Suprapubic skin (tissue), 4 donors: ENCODE measurements at regions not wholly inside any gene's neighbourhood (a gene's known extent, or its start where the extent isn't known, plus 50 kb on each side); places are given as distances from the start of the nearest gene placed in this dataset.

Experiments used
- DNase-seq, 2 donors: peaks; one replicate each; pipeline ENCODE4 v3.0.0-alpha.2; 2019; ENCODE audit warnings: low spot score in 2 of 2
- H3K27ac ChIP-seq: fragments of 200-600 bp; sonication (generic); one replicate; pipeline ENCODE4 v1.5.1; 2019
- H3K27me3 ChIP-seq: fragments of 200-600 bp; sonication (generic); one replicate; pipeline ENCODE4 v1.5.1; 2019
- H3K36me3 ChIP-seq: fragments of 200-600 bp; sonication (generic); one replicate; pipeline ENCODE4 v1.5.1; 2019
- H3K4me1 ChIP-seq: fragments of 200-600 bp; sonication (generic); one replicate; pipeline ENCODE4 v1.5.1; 2019
- H3K4me3 ChIP-seq: fragments of 200-600 bp; sonication (generic); one replicate; pipeline ENCODE4 v1.5.1; 2019; ENCODE audit warnings: mild to moderate bottlenecking
- H3K9me3 ChIP-seq: fragments of 200-600 bp; sonication (generic); one replicate; pipeline ENCODE4 v1.5.1; 2019
- EP300 ChIP-seq: sonication (generic); formaldehyde crosslinking; IDR thresholded peaks from one replicate; pipeline ENCODE4 v1.6.1; 2017; ENCODE audit warnings: antibody characterized with exemption
- POLR2A ChIP-seq, 2 donors: fragments of 450-650 bp; IDR thresholded peaks; one replicate each; pipeline ENCODE4 v1.6.1; 2017; ENCODE audit warnings: antibody characterized with exemption in 2 of 2, mild to moderate bottlenecking in 2 of 2, moderate library complexity in 2 of 2
- POLR2AphosphoS5 ChIP-seq, 3 donors: sonication (generic); formaldehyde crosslinking; IDR thresholded peaks; one replicate each; pipeline ENCODE4 v1.6.1; 2017; ENCODE audit warnings: antibody characterized with exemption in 3 of 3
- WGBS: methylation state at CpG from one replicate; pipeline ENCODE4 v1.1.5; 2018; 5-methylcytosine and 5-hydroxymethylcytosine counted together
- TF ChIP-seq, protein P1 (sequence below), 2 donors: fragments of 200-600 bp in 1 of 2; fragments of 450-650 bp in 1 of 2; sonication (generic) in 1 of 2; IDR thresholded peaks; one replicate each; pipeline ENCODE4 v1.5.1; 2016 to 2019; ENCODE audit warnings: antibody characterized with exemption in 2 of 2, mild to moderate bottlenecking in 1 of 2, moderate library complexity in 1 of 2

DNA sequence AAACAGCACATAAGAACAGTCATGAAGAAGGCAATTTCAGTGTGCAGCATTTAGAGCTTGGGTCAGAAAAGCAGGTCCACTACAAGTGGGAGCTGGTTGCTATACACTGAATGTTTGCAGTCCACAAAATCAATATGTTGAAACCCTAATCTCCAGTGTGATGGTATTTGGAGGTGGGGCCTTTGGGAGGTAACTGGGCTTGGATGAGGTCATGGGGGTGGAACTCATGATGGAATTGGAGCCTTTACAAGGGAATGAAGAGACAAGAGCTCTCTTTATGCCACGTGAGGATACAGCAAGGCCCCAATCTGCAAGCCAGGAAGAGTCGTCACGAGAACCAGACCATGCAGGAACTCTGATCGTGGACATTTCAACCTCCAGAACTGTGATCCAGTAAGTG lies 216.7 kb upstream of the SLC35B3 start:
- TF ChIP-seq POLR2AphosphoS5 (IDR thresholded peaks at IDR 0.05) (no peak), EP300 (no peak), POLR2A (IDR thresholded peaks at IDR 0.05) (no peak)
- TF ChIP-seq, protein P1, sequence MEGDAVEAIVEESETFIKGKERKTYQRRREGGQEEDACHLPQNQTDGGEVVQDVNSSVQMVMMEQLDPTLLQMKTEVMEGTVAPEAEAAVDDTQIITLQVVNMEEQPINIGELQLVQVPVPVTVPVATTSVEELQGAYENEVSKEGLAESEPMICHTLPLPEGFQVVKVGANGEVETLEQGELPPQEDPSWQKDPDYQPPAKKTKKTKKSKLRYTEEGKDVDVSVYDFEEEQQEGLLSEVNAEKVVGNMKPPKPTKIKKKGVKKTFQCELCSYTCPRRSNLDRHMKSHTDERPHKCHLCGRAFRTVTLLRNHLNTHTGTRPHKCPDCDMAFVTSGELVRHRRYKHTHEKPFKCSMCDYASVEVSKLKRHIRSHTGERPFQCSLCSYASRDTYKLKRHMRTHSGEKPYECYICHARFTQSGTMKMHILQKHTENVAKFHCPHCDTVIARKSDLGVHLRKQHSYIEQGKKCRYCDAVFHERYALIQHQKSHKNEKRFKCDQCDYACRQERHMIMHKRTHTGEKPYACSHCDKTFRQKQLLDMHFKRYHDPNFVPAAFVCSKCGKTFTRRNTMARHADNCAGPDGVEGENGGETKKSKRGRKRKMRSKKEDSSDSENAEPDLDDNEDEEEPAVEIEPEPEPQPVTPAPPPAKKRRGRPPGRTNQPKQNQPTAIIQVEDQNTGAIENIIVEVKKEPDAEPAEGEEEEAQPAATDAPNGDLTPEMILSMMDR (IDR thresholded peaks at IDR 0.05) = no peak
- Histone ChIP-seq H3K27ac (no peak overlapping the region), H3K27me3 (no peaks in the 10 kb centered on the region), H3K9me3 (peaks cover 4% of the 10 kb centered on the region), H3K4me3 (no peak overlapping the region), H3K36me3 (no peaks in the 10 kb centered on the region), H3K4me1 (no peaks in the 10 kb centered on the region)
- WGBS = 92% methylated on average over 4 of the region's 4 CpGs
- no peak for DNase-seq

DNA sequence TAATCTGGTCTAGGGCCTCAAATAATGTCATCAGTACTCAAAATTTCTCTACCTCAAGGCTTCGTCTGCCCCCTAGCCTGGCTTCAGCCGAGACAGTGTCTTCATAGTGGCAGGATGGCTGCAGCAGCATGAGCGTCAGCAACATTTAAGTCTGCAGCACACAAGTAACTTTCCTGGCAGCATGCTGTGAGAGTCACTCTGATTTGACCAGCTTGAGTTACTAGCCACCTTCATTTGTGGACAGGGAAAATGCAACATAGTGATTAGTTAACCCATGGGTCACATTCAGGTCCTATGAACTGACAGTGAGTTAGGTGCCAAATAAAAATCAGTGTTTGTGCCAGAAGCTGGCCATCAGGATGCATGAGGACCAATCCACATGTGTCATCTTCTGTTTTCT lies 209.9 kb upstream of the SLC35B3 start:
- no peak overlapping the region for H3K27ac ChIP-seq
- no peaks in the 10 kb centered on the region for H3K27me3 ChIP-seq
- DNase-seq = no peak
- H3K4me1 ChIP-seq = no peaks in the 10 kb centered on the region
- peaks cover 4% of the 10 kb centered on the region for H3K9me3 ChIP-seq
- no peaks in the 10 kb centered on the region for H3K36me3 ChIP-seq
- WGBS = 85% methylated on average over 3 of the region's 3 CpGs
- no peak for TF ChIP-seq POLR2AphosphoS5 (IDR thresholded peaks at IDR 0.05)
- no peak for TF ChIP-seq POLR2A (IDR thresholded peaks at IDR 0.05)
- TF ChIP-seq EP300 = no peak
- TF ChIP-seq, protein P1 (IDR thresholded peaks at IDR 0.05) = no peak
- no peak overlapping the region for H3K4me3 ChIP-seq

DNA sequence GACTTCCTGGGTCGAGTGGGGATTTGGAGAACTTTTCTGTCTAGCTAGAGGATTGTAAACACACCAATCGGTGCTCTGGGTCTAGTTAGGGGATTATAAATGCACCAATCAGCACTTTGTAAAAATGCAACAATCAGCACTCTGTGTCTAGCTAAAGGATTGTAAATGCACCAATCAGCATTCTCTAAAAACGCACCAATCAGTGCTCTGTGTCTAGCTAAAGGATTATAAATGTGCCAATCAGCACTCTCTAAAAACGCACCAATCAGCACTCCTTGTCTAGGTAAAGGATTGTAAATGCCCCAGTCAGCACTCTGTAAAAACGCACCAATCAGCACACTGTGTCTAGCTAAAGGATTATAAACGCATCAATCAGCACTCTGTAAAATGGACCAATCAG lies 209.0 kb upstream of the SLC35B3 start:
- Histone ChIP-seq H3K4me3 (no peak overlapping the region), H3K4me1 (no peaks in the 10 kb centered on the region), H3K36me3 (no peaks in the 10 kb centered on the region), H3K27me3 (no peaks in the 10 kb centered on the region), H3K27ac (no peak overlapping the region), H3K9me3 (peaks cover 3% of the 10 kb centered on the region)
- WGBS = 94% methylated on average over 6 of the region's 6 CpGs
- TF ChIP-seq POLR2AphosphoS5 (IDR thresholded peaks at IDR 0.05) = no peak
- TF ChIP-seq POLR2A (IDR thresholded peaks at IDR 0.05) = no peak
- TF ChIP-seq, protein P1 (IDR thresholded peaks at IDR 0.05) = no peak
- no peak for TF ChIP-seq EP300
- DNase-seq = no peak

DNA sequence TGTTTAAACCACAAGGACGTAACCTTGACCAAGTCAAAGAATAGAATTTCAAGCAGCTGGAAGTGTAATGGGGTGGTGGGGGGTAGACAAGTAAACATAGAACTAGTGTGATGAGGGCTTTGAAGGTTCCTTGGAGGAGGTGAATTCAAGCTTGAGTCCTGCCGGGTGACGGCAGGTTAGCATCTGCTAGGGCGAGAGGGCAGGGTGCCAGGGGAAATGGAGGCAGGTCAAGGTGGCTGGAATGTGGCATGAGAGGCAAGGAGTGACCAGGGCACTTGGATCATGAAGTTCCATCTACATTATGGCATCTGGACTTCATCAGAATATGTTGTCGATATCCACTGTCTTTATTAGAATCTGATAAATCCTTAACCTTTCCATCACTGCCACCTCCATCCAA lies 207.5 kb upstream of the SLC35B3 start:
- DNase-seq = no peak
- H3K36me3 ChIP-seq = no peaks in the 10 kb centered on the region
- no peak for TF ChIP-seq EP300
- no peak for TF ChIP-seq POLR2A (IDR thresholded peaks at IDR 0.05)
- TF ChIP-seq POLR2AphosphoS5 (IDR thresholded peaks at IDR 0.05) = no peak
- TF ChIP-seq, protein P1 (IDR thresholded peaks at IDR 0.05) = no peak
- H3K27ac ChIP-seq = no peak overlapping the region
- H3K4me1 ChIP-seq = no peaks in the 10 kb centered on the region
- no peaks in the 10 kb centered on the region for H3K9me3 ChIP-seq
- H3K27me3 ChIP-seq = no peaks in the 10 kb centered on the region
- WGBS = 71% methylated on average over 5 of the region's 5 CpGs
- no peak overlapping the region for H3K4me3 ChIP-seq

GRCh38 chr6:8642131-8642530 lies 206.8 kb upstream of the SLC35B3 start:
- H3K4me1 ChIP-seq = no peaks in the 10 kb centered on the region
- no peaks in the 10 kb centered on the region for H3K9me3 ChIP-seq
- H3K27ac ChIP-seq = no peak overlapping the region
- TF ChIP-seq, protein P1 (IDR thresholded peaks at IDR 0.05) = no peak
- TF ChIP-seq POLR2AphosphoS5 (IDR thresholded peaks at IDR 0.05) (no peak), POLR2A (IDR thresholded peaks at IDR 0.05) (no peak), EP300 (no peak)
- H3K4me3 ChIP-seq = no peak overlapping the region
- H3K36me3 ChIP-seq = no peaks in the 10 kb centered on the region
- WGBS = 80% methylated on average over 3 of the region's 3 CpGs
- DNase-seq = no peak
- H3K27me3 ChIP-seq = no peaks in the 10 kb centered on the region
